Hematopoietic multipotent progenitor cell treated with erythropoietin and hydrocortisone succinate and interleukin-3 and kit ligand, for 15 days (in vitro differentiated cells): ENCODE measurements at regions not wholly inside any gene's neighbourhood (a gene's known extent, or its start where the extent isn't known, plus 50 kb on each side); places are given as distances from the start of the nearest gene placed in this dataset.
A peak's percentile ranks its signal among the peaks of the same experiment; 100 is the strongest.

Experiments
- DNase-seq: peaks from one replicate; pipeline ENCODE4 v3.0.0-alpha.2; 2015; ENCODE audit warnings: low spot score

- DNase-seq, result peak; percentile 29
Measured at GRCh38 chr18:43571078-43571689, 293.9 kb upstream of the SYT4 start.

- DNase-seq, result no peak
Measured at GRCh38 chr18:43572163-43572562, 294.9 kb upstream of the SYT4 start.

GRCh38 chr18:43574974-43575373 is 297.7 kb upstream of the SYT4 start:
- no peak for DNase-seq

DNA sequence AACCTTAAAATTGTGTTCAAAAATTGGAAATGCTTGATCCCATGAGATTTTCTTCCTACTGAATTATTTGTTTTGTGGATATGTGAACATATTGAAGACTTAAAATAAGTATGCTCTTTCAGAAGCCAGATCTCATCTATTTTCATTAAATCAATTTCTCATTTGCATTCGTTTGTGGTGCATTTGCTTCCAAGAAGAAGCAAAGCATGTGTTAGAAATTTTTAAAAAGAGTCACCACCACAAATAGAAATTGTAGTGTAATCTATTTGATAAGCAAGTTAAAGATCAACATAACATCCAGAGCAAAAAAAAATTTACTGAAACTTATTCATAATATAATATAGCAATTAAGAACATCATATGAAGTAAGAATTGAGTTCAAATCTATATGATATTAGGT is 300.9 kb upstream of the SYT4 start:
- no peak for DNase-seq

GRCh38 chr18:43578706-43579105 is 301.4 kb upstream of the SYT4 start:
- DNase-seq, result no peak

GRCh38 chr18:43581936-43582519 is 304.7 kb upstream of the SYT4 start:
- DNase-seq, result no peak

DNA sequence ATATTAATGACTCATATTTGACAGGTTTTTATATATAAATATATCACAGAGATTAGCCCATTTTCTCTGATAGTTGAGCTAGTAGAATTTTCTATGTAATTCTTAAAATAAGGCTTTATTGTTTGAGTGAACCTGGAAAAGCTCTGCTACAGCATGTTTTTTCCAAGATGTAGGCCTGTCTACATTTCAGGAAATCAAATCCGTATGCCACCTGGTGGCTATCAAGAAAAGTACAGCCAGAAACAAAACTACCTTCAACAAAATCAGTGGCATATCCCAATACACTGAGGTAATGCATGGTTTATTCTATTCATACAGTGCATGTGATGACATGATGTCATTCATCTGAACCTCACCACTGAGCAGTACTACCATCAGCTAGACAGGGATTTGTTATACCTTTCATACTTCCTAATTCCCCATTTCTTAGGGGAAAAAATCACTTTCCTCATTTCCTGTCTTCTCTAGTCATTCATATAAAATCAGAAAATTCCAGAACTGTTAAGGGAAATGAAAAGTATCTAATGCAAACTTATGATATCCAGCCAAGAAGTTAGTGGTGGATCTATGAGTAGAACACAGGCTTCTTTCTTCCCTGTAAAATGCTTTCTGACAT is 310.4 kb upstream of the SYT4 start:
- no peak for DNase-seq

GRCh38 chr18:43588838-43589237 is 311.5 kb upstream of the SYT4 start:
- DNase-seq, result no peak

GRCh38 chr18:43589611-43590151 is 312.4 kb upstream of the SYT4 start:
- no peak for DNase-seq

DNA sequence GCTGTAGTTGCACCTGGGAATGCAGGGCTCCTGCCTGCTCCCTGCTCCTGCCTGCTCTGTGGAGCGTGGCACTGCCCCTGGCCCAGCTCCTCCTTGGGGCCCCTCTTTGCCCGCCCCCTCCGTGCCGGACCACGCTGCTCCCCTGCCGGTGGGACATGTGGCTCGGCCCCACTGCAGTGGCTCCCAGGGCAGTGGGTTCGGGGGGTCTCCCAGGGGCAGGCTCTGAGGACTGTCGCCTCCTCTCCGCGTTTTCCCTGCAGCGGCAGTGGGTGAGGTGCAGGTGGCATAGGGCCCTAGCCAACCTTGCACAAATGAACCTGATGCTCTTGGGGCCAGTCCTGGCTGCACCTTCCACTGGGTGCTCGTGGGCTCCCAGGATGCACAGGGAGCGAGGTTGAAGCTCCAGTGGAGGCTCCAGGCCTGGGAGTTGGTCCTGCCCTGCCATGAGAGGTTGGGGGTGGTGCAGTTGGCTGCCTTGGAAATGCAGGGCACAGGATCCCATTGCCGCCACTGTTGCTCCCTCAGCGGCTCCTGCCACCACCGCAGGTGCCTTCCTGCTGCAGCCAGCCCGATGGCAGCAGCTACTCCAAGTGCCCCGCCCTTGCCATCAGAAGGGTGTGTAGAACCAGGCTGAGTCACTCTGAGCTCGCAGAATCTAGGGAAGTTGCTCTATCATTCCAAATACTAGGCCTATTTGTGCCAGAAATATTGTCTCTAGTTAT is 313.1 kb upstream of the SYT4 start:
- no peak for DNase-seq

DNA sequence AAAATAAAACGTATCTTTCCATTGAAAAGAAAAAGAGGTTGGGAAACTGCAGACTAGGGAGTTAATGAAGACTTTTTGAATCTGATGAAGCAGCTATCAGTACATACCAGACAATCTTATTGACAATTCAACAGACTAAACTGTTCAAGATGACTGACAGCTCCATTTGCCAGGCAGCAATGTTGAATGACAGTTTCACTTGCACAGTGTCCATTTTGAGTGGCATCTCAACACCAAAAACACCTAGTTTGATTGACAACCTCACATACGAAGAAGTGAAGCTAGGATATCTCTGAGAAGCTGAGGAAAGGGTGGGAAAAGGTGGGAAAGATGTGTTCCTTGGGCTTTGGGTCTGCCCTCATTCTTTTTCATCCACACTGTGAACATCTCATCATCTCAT is 315.0 kb upstream of the SYT4 start:
- DNase-seq, result no peak

DNA sequence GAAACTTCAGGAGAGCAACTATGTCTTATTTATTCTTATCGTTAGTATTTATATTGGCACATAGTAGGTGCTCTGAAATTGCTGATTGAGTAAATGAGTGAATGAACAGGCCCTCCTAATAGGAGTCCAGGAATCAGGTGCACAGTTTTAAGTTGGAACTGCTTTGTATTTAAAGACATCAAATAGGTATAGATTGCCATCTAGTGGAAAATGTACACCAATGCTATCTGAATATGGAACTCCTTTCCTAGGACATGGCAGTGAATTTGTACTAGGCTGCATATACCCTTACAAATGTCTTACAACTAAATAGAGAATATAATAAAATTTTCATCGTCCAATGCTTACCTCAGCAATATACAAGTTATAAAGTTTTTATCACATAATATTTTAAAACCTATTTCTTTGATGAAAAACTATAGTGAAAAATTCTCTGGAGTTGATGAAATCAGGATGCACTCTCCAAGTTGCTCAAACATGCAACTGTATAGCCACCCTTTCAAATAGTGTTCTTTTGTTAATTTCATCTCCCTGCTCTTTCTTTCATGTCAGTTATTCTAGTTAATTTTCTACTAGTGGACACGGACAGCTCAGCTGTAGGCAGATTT is 318.9 kb upstream of the SYT4 start:
- DNase-seq, result no peak

DNA sequence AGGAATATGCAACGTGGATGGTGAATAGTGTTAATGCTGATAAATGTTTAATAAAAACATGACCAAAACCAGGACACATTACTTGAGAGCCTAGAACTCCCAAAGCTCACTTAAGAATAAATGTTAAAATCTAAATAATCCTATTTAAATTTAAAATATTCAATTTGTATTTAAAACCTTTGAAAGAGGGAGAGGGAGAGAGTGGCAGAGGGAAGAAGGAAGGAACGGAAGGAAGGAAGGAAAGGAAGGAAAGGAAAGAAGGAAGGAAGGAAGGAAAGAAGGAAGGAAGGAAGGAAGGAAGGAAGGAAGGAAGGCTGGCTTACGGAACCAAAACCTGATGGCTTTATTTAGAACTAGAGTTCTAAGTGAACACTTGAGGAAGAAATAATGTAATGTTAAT is 324.1 kb upstream of the SYT4 start:
- DNase-seq, result no peak

DNA sequence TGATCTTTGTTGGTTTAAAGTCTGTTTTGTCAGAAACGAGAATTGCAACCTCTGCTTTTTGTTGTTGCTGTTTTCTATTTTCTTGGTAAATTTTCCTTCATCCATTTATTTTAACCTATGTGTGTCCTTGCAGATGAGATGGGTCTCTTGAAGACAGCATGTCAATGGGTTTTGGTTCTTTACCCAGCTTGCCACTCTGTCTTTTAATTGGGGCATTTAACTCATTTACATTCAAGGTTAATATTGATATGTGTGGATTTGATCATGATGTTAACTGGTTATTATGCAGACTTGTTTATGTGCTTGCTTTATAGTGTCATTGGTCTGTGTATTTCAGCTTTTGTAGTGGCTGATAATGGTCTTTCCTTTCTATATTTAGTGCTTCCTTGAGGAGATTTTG is 327.9 kb upstream of the SYT4 start:
- no peak for DNase-seq

DNA sequence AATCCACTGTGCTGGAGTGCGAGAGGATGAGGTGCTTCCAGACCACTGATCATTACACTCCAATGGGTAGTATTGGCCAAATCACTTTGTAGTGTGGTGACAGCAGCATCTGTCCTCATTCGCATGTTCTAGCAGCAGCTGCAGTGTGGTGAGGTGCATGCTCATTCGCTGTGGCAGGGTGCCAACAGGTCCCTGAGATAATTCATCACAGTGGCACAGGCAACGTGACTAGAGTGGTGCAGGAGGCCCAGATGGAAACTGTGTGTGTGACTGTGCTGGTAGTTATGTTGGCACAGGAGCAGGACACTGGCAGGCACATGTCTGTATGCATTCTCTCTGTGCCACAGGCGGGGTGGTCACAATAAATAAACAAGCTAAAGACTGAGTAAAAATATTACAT is 329.5 kb upstream of the SYT4 start:
- DNase-seq, result no peak

- no peak for DNase-seq
Measured at GRCh38 chr18:43620936-43621335, 343.6 kb upstream of the SYT4 start.

DNA sequence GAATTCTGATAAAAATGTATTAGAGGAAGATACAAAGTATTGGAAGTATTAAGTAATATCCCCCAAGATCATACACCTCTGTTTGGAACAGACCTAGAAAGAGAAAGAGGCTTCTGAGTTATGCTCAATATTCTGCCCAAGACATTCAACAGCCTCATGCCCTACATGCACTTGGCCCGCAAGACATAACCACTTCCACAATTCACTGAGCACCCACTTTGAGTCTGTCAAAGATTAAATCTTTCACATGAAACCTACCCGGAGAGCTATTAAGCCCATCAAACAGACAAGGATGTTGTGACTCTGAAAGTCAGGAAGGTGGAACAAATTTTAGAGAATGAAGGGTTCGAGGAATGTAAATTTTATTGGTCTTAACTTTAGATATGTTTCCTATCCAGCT is 344.7 kb upstream of the SYT4 start:
- no peak for DNase-seq

- DNase-seq, result no peak
Measured at GRCh38 chr18:43625582-43625981, 348.3 kb upstream of the SYT4 start.

- DNase-seq, result no peak
Measured at GRCh38 chr18:43627848-43628530, 350.7 kb upstream of the SYT4 start.

- no peak for DNase-seq
Measured at GRCh38 chr18:43634994-43635393, 357.7 kb upstream of the SYT4 start.

DNA sequence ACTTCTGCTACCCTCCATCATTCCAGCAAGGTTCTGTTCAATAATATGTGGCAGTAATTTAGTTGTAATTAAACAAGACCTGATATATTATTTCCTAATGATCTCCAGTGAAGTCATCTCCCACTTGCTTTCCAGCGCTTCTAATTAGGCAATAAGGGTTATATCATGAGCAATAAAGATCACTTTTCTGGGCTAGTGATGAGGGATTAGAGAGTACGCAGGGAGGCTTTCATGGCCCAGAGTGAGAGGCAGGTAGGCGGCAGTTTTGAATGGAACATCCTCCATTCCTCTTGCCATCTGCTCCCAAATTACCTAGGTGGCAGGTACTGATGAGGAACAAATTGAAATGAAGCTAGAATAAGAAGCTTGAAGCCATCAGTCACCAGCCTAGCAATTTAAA is 358.1 kb upstream of the SYT4 start:
- no peak for DNase-seq

- DNase-seq, result no peak
Measured at GRCh38 chr18:43642727-43643330, 365.5 kb upstream of the SYT4 start.
